GM21360 (cell line): ENCODE measurements at regions not wholly inside any gene's neighbourhood (a gene's known extent, or its start where the extent isn't known, plus 50 kb on each side); places are given as distances from the start of the nearest gene placed in this dataset.
"Not testable (repeated sequence)": the region's sequence is repeated elsewhere in the genome, so short reads cannot be mapped to it uniquely, and the experiment has no call there.

Experiments used
- ATAC-seq: cut with Tn5 transposase; IDR thresholded peaks from one replicate; pipeline ENCODE4 v1.9.1; 2021; ENCODE audit warnings: mild to moderate bottlenecking, moderate library complexity; ENCODE audit not compliant: unreplicated experiment

- no peak for ATAC-seq
These were observed 425.9 kb downstream of the EPHA3 start for GRCh38 chr3:89533275-89533674.

GRCh38 chr3:89554587-89554986, 447.2 kb downstream of the EPHA3 start:
- not testable (repeated sequence) for ATAC-seq

GRCh38 chr3:89558711-89559110, 451.3 kb downstream of the EPHA3 start:
- ATAC-seq, result no peak

GRCh38 chr3:89560568-89560967, 453.1 kb downstream of the EPHA3 start:
- no peak for ATAC-seq

- no peak for ATAC-seq
These were observed 455.0 kb downstream of the EPHA3 start for GRCh38 chr3:89562373-89562772.

GRCh38 chr3:89565098-89565497, 457.7 kb downstream of the EPHA3 start:
- ATAC-seq, result no peak

GRCh38 chr3:89570465-89570864, 463.0 kb downstream of the EPHA3 start:
- no peak for ATAC-seq

GRCh38 chr3:89571298-89571697, 463.9 kb downstream of the EPHA3 start:
- no peak for ATAC-seq

- ATAC-seq, result no peak
These were observed 464.3 kb downstream of the EPHA3 start for GRCh38 chr3:89571707-89572106.

- no peak for ATAC-seq
These were observed 464.8 kb downstream of the EPHA3 start for GRCh38 chr3:89572261-89572660.

GRCh38 chr3:89576417-89576816, 469.0 kb downstream of the EPHA3 start:
- ATAC-seq, result no peak

GRCh38 chr3:89577637-89578530, 470.5 kb downstream of the EPHA3 start:
- no peak for ATAC-seq

GRCh38 chr3:89580859-89581258, 473.4 kb downstream of the EPHA3 start:
- no peak for ATAC-seq

GRCh38 chr3:89584398-89584797, 477.0 kb downstream of the EPHA3 start:
- no peak for ATAC-seq

GRCh38 chr3:89586256-89586655, 478.8 kb downstream of the EPHA3 start:
- ATAC-seq, result no peak

- no peak for ATAC-seq
These were observed 479.3 kb downstream of the EPHA3 start for GRCh38 chr3:89586676-89587075.

- ATAC-seq, result no peak
These were observed 498.7 kb downstream of the EPHA3 start for GRCh38 chr3:89606151-89606550.

GRCh38 chr3:89612027-89612426, 504.6 kb downstream of the EPHA3 start:
- no peak for ATAC-seq

GRCh38 chr3:89613241-89613640, 505.8 kb downstream of the EPHA3 start:
- no peak for ATAC-seq

GRCh38 chr3:89617706-89618105, 510.3 kb downstream of the EPHA3 start:
- ATAC-seq, result no peak

GRCh38 chr3:89619263-89619662, 511.8 kb downstream of the EPHA3 start:
- ATAC-seq, result no peak

- ATAC-seq, result no peak
These were observed 514.8 kb downstream of the EPHA3 start for GRCh38 chr3:89622063-89622700.
